Trophoblast cell (in vitro differentiated cells and primary cell): ENCODE measurements at regions not wholly inside any gene's neighbourhood (a gene's known extent, or its start where the extent isn't known, plus 50 kb on each side); places are given as distances from the start of the nearest gene placed in this dataset.

ENCODE experiments used
- DNase-seq, 2 donors: peaks; one replicate each; pipeline ENCODE4 v3.0.0-alpha.2; 2016
- H2AFZ ChIP-seq: 2 replicates; pipeline ENCODE4 v1.6.1; 2013; ENCODE audit warnings: low read length, moderate library complexity, mild to moderate bottlenecking; ENCODE audit not compliant: insufficient read depth, poor library complexity
- H2AK5ac ChIP-seq: 2 replicates; pipeline ENCODE4 v1.6.1; 2013; ENCODE audit warnings: mild to moderate bottlenecking, low read length
- H2BK120ac ChIP-seq: 2 replicates; pipeline ENCODE4 v1.6.1; 2013; ENCODE audit warnings: low read length, mild to moderate bottlenecking, moderate library complexity; ENCODE audit not compliant: insufficient read depth, poor library complexity
- H2BK12ac ChIP-seq: 2 replicates; pipeline ENCODE4 v1.6.1; 2013; ENCODE audit warnings: mild to moderate bottlenecking, low read length, moderate library complexity
- H2BK5ac ChIP-seq: 2 replicates; pipeline ENCODE4 v1.6.1; 2013; ENCODE audit warnings: low read length, low read depth, moderate library complexity, mild to moderate bottlenecking; ENCODE audit not compliant: poor library complexity
- H3K14ac ChIP-seq: 2 replicates; pipeline ENCODE4 v1.6.1; 2013; ENCODE audit warnings: mild to moderate bottlenecking, low read length
- H3K18ac ChIP-seq: 2 replicates; pipeline ENCODE4 v1.6.1; 2013; ENCODE audit warnings: mild to moderate bottlenecking, low read length
- H3K23ac ChIP-seq: 2 replicates; pipeline ENCODE4 v1.6.1; 2013; ENCODE audit warnings: low read length
- H3K27ac ChIP-seq: 2 replicates; pipeline ENCODE4 v1.5.1; 2013; ENCODE audit warnings: low read depth, mild to moderate bottlenecking, inconsistent platforms, low read length, moderate library complexity
- H3K27me3 ChIP-seq: 2 replicates; pipeline ENCODE4 v1.6.1; 2013; ENCODE audit warnings: inconsistent platforms, mild to moderate bottlenecking, low read length, moderate library complexity; ENCODE audit not compliant: insufficient read depth
- H3K36me3 ChIP-seq, 2 experiments: 1 replicate in 1 of 2; 2 replicates in 1 of 2; pipeline ENCODE4 v1.6.1; 2013; ENCODE audit warnings: low read length in 2 of 2, mild to moderate bottlenecking in 2 of 2, moderate library complexity in 1 of 2; ENCODE audit not compliant: insufficient read depth in 2 of 2, control insufficient read depth in 1 of 2
- H3K4ac ChIP-seq: 2 replicates; pipeline ENCODE4 v1.6.1; 2013; ENCODE audit warnings: low read depth, mild to moderate bottlenecking, low read length, moderate library complexity
- H3K4me1 ChIP-seq, 2 experiments: 1 replicate in 1 of 2; 2 replicates in 1 of 2; pipeline ENCODE4 v1.6.1; 2013; ENCODE audit warnings: low read length in 2 of 2, mild to moderate bottlenecking in 2 of 2, moderate library complexity in 1 of 2; ENCODE audit not compliant: insufficient read depth in 2 of 2, control insufficient read depth in 1 of 2
- H3K4me2 ChIP-seq: 2 replicates; pipeline ENCODE4 v1.6.1; 2013; ENCODE audit warnings: inconsistent platforms, mild to moderate bottlenecking, low read length, moderate library complexity
- H3K4me3 ChIP-seq: 2 replicates; pipeline ENCODE4 v1.5.1; 2013; ENCODE audit warnings: mild to moderate bottlenecking, low read depth, low read length, inconsistent platforms
- H3K79me1 ChIP-seq: one replicate; pipeline ENCODE4 v1.6.1; 2013; ENCODE audit warnings: low read length
- H3K79me2 ChIP-seq: 2 replicates; pipeline ENCODE4 v1.6.1; 2013; ENCODE audit warnings: low read length, mild to moderate bottlenecking; ENCODE audit not compliant: control insufficient read depth, insufficient read depth, poor library complexity
- H3K9ac ChIP-seq: 2 replicates; pipeline ENCODE4 v1.6.1; 2013; ENCODE audit warnings: mild to moderate bottlenecking, low read length
- H3K9me3 ChIP-seq: 2 replicates; pipeline ENCODE4 v1.6.1; 2013; ENCODE audit warnings: low read depth, mild to moderate bottlenecking, control low read depth, inconsistent platforms, low read length; ENCODE audit not compliant: insufficient read depth
- H4K12ac ChIP-seq: 2 replicates; pipeline ENCODE4 v1.6.1; 2013; ENCODE audit warnings: low read depth, mild to moderate bottlenecking, low read length, moderate library complexity
- H4K8ac ChIP-seq: 2 replicates; pipeline ENCODE4 v1.6.1; 2013; ENCODE audit warnings: low read depth, mild to moderate bottlenecking, low read length, moderate library complexity
- H4K91ac ChIP-seq: one replicate; pipeline ENCODE4 v1.6.1; 2013; ENCODE audit warnings: low read depth, mild to moderate bottlenecking, low read length, moderate library complexity
- WGBS: extraction: QIAGEN DNeasy Blood & Tissue Kit; methylation state at CpG from one replicate; pipeline ENCODE4 v1.1.7; 2013; ENCODE audit warnings: missing lambda C conversion rate; ENCODE audit not compliant: insufficient read length, insufficient coverage; ENCODE audit errors: extremely low coverage; 5-methylcytosine and 5-hydroxymethylcytosine counted together

GRCh38 chr1:10867914-10868598 is 71.6 kb upstream of the CASZ1 start:
- no peak overlapping the region for H3K18ac ChIP-seq
- H3K79me1 ChIP-seq, result no peaks in the 10 kb centered on the region
- H2AK5ac ChIP-seq, result no peak overlapping the region
- no peak for DNase-seq
- no peak overlapping the region for H3K9ac ChIP-seq
- no peak overlapping the region for H3K14ac ChIP-seq
- H3K23ac ChIP-seq, result no peak overlapping the region
- no peak overlapping the region for H3K4me2 ChIP-seq
- no peaks in the 10 kb centered on the region for H3K9me3 ChIP-seq
- H2BK120ac ChIP-seq, result no peak overlapping the region
- no peak overlapping the region for H2BK5ac ChIP-seq
- peaks cover 2 to 5% of the 10 kb centered on the region in 2 experiments for H3K4me1 ChIP-seq
- H3K79me2 ChIP-seq, result no peaks in the 10 kb centered on the region
- peaks cover 4% of the 10 kb centered on the region for H3K27me3 ChIP-seq
- H2BK12ac ChIP-seq, result no peak overlapping the region
- no peak overlapping the region for H4K8ac ChIP-seq
- H2AFZ ChIP-seq, result no peak overlapping the region
- WGBS, result no CpG with 5 or more reads among the region's 17 CpGs
- H3K4me3 ChIP-seq, result no peak overlapping the region
- H4K12ac ChIP-seq, result no peak overlapping the region
- H3K4ac ChIP-seq, result no peak overlapping the region
- H4K91ac ChIP-seq, result no peak overlapping the region
- H3K27ac ChIP-seq, result no peak overlapping the region
- H3K36me3 ChIP-seq, result no peaks in the 10 kb centered on the region

- Histone ChIP-seq H2AK5ac (no peak overlapping the region), H3K9ac (no peak overlapping the region), H3K27me3 (peaks cover 4% of the 10 kb centered on the region), H2AFZ (no peak overlapping the region), H2BK120ac (no peak overlapping the region), H2BK12ac (no peak overlapping the region), H3K79me2 (no peaks in the 10 kb centered on the region), H3K4me2 (no peak overlapping the region), H3K27ac (no peak overlapping the region), H3K23ac (no peak overlapping the region), H3K79me1 (no peaks in the 10 kb centered on the region), H3K9me3 (no peaks in the 10 kb centered on the region), H2BK5ac (no peak overlapping the region), H3K18ac (no peak overlapping the region), H3K14ac (no peak overlapping the region), H4K8ac (no peak overlapping the region), H3K36me3 (no peaks in the 10 kb centered on the region), H3K4me3 (no peak overlapping the region), H4K91ac (no peak overlapping the region), H3K4ac (no peak overlapping the region), H4K12ac (no peak overlapping the region), H3K4me1 (peaks cover 2 to 5% of the 10 kb centered on the region in 2 experiments)
- DNase-seq, result peak; percentile 85 to 92
- no CpG with 5 or more reads among the region's 6 CpGs for WGBS
Observed at GRCh38 chr1:10868599-10868965, 72.1 kb upstream of the CASZ1 start.

DNA sequence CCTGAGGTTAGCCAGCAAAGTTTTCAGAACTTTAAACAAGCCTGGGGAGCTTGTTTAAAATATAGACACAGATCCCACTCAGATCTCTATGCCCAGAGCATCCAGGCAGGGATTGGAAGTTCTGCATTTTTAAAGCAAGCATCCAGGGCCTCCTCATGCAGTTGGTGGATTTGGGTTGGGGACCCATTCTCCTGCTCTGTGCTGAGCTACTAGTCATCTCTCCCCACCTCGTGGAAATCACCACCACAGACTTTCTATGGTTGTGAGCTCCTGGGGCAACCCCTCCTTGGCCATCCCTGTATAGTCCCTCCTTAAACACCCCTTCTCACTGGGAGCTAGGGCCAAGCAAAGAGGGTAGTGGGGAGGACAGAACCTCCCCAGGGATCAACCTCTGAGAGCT is 73.5 kb upstream of the CASZ1 start:
- Histone ChIP-seq H4K12ac (no peak overlapping the region), H3K4me3 (no peak overlapping the region), H3K9ac (no peak overlapping the region), H3K23ac (no peak overlapping the region), H3K27me3 (peaks cover 4% of the 10 kb centered on the region), H3K9me3 (no peaks in the 10 kb centered on the region), H3K18ac (no peak overlapping the region), H3K79me2 (no peaks in the 10 kb centered on the region), H4K91ac (no peak overlapping the region), H3K27ac (no peak overlapping the region), H3K14ac (no peak overlapping the region), H2AFZ (no peak overlapping the region), H3K4me2 (no peak overlapping the region), H2BK120ac (no peak overlapping the region), H3K79me1 (no peaks in the 10 kb centered on the region), H2BK5ac (no peak overlapping the region), H2AK5ac (no peak overlapping the region), H3K4ac (no peak overlapping the region), H4K8ac (no peak overlapping the region), H3K4me1 (peaks cover 2 to 5% of the 10 kb centered on the region in 2 experiments), H2BK12ac (no peak overlapping the region), H3K36me3 (no peaks in the 10 kb centered on the region)
- no CpG with 5 or more reads among the region's 1 CpG for WGBS
- no peak for DNase-seq

- H4K91ac ChIP-seq, result no peak overlapping the region
- H3K4me3 ChIP-seq, result no peak overlapping the region
- no peak overlapping the region for H3K27ac ChIP-seq
- no peak overlapping the region for H2BK5ac ChIP-seq
- H3K79me1 ChIP-seq, result no peaks in the 10 kb centered on the region
- H2AK5ac ChIP-seq, result no peak overlapping the region
- H3K23ac ChIP-seq, result no peak overlapping the region
- H4K8ac ChIP-seq, result no peak overlapping the region
- DNase-seq, result no peak
- H4K12ac ChIP-seq, result no peak overlapping the region
- H3K9me3 ChIP-seq, result no peaks in the 10 kb centered on the region
- no peaks in the 10 kb centered on the region for H3K79me2 ChIP-seq
- H2AFZ ChIP-seq, result no peak overlapping the region
- no peak overlapping the region for H3K4ac ChIP-seq
- WGBS, result no CpG with 5 or more reads among the region's 5 CpGs
- H3K9ac ChIP-seq, result no peak overlapping the region
- peaks cover 4% of the 10 kb centered on the region for H3K27me3 ChIP-seq
- H3K36me3 ChIP-seq, result no peaks in the 10 kb centered on the region
- no peak overlapping the region for H3K18ac ChIP-seq
- no peak overlapping the region for H2BK12ac ChIP-seq
- no peak overlapping the region for H2BK120ac ChIP-seq
- H3K14ac ChIP-seq, result no peak overlapping the region
- no peak overlapping the region for H3K4me2 ChIP-seq
- peaks cover 2 to 5% of the 10 kb centered on the region in 2 experiments for H3K4me1 ChIP-seq
Observed at GRCh38 chr1:10870493-10871096, 74.1 kb upstream of the CASZ1 start.
